GM10266 (cell line): ENCODE measurements at regions not wholly inside any gene's neighbourhood (a gene's known extent, or its start where the extent isn't known, plus 50 kb on each side); places are given as distances from the start of the nearest gene placed in this dataset.

Experiments
- DNase-seq: peaks from one replicate; pipeline ENCODE4 v3.0.0; 2012; ENCODE audit errors: extremely low spot score
- TF ChIP-seq, protein P1 (sequence below): IDR thresholded peaks from 2 replicates; pipeline ENCODE4 v1.5.1; 2012; ENCODE audit warnings: mild to moderate bottlenecking, low read depth; ENCODE audit not compliant: control insufficient read depth, insufficient read depth; ENCODE audit errors: missing control alignments

DNA sequence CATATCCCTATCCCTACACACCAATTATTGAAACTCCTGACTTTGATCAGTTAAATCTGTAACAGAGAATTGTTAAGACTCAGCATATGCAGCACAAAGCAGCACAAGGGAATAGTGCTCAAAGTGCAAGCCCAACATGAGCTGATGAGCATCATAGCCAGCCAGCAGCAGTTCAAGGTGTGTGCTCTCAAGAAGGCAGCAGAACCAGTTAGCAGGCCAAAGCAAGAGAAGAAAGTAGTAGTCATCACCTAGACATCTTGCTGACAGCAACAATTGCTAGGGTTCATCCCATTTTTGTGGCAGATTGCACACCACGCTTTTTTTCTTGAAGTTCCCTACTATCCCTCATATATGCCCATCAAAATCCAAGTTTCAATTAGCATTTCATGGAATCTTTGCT is 478.3 kb downstream of the COL11A1 start:
- no peak for DNase-seq
- TF ChIP-seq, protein P1, sequence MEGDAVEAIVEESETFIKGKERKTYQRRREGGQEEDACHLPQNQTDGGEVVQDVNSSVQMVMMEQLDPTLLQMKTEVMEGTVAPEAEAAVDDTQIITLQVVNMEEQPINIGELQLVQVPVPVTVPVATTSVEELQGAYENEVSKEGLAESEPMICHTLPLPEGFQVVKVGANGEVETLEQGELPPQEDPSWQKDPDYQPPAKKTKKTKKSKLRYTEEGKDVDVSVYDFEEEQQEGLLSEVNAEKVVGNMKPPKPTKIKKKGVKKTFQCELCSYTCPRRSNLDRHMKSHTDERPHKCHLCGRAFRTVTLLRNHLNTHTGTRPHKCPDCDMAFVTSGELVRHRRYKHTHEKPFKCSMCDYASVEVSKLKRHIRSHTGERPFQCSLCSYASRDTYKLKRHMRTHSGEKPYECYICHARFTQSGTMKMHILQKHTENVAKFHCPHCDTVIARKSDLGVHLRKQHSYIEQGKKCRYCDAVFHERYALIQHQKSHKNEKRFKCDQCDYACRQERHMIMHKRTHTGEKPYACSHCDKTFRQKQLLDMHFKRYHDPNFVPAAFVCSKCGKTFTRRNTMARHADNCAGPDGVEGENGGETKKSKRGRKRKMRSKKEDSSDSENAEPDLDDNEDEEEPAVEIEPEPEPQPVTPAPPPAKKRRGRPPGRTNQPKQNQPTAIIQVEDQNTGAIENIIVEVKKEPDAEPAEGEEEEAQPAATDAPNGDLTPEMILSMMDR: no peak

DNA sequence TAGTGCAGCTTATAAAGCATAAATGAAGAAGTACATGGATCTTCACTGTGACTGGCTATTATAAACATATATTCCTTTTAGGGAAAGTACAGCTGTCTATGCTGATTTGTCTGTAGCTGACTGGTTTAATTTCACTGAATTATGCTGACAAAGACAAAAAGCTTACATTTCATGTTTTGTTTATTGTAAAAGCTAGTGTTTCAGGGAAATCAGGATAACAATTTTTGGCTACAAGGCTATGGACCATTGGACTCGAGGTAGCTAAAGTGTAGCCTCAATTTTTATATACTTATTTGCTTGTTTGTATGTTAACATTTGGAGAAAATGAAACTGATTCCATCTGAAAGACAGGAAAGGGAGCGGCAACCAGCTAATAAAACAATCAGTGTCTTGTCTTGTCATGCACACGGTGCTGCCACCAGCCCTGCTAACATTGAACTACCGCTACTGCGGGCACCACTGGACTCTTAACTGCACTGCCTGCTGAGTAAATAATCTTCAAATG is 480.2 kb downstream of the COL11A1 start:
- TF ChIP-seq, protein P1: no peak
- DNase-seq: no peak

DNA sequence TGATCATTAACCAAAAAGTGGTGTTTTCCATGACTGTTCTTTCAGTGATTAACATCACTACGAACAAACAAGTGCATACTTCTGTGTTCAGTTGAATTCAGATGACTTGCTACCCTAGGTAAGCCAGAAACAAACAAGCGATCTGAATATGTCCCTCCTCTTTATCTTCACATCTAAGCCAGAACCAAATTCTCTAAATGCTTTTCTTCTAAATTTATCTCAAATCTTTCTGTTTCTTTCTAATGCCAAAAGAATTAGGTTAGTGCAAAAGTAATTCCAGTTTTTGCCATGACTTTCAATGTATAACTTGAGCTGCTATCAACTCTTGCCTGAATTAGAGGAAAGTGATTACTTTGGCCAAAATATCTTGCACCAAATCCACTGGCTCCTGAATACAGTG is 481.2 kb downstream of the COL11A1 start:
- DNase-seq: no peak
- TF ChIP-seq, protein P1: no peak

DNA sequence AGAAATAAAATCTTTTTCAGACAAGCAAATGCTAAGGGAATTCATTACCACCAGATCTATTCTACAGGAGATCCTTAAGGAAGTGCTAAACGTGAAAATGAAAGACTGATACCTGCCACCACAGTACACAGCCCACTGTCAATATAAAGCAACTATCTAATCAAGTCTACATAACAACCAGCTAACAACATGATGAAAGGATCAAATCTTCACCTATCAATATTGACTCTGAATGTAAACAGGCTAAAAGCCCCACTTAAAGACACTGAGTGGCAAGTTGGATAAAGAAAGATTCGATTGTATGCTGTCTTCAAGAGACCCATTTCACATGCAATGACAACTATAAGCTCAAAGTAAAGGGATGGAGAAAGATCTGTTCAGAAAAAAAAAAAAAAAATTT is 492.4 kb downstream of the COL11A1 start:
- no peak for DNase-seq
- TF ChIP-seq, protein P1: no peak

DNA sequence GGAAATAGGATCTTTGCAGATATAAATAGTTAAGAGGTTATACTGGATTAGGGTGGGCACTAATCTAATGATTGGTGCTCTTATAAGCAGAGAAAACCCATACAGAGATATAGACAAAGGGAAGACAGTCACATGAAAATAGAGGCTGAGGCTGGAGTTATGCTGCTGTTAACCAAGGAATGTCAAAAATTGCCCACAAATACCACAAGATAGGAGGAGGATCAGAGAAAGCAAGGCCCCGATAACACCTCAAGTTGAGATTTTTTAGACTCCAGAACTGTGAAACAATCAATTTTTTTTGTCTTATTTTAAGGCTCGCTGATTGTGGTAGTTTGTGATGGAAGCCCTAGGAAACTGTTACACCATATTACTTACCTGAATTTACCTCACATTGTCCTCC is 513.2 kb downstream of the COL11A1 start:
- no peak for DNase-seq
- TF ChIP-seq, protein P1: no peak

DNA sequence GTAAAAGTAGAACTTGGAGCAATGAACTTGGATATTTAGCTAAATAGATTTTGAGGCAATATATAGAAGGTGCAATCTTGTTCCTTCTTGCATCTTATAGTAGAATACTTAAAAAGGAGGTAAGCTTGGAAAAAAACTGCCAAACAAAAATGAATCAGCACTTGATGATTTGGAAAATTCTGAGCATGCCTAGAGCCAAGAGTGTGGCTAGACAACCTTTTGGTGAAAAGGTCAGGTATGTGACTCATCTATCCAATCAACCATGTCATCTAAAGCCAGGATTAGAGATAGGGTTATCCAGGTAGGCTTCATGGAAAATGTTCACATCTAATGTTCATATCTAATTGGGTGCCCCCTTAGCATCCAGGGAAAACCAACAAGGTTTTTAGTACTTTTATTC is 515.0 kb downstream of the COL11A1 start:
- TF ChIP-seq, protein P1: no peak
- DNase-seq: no peak

DNA sequence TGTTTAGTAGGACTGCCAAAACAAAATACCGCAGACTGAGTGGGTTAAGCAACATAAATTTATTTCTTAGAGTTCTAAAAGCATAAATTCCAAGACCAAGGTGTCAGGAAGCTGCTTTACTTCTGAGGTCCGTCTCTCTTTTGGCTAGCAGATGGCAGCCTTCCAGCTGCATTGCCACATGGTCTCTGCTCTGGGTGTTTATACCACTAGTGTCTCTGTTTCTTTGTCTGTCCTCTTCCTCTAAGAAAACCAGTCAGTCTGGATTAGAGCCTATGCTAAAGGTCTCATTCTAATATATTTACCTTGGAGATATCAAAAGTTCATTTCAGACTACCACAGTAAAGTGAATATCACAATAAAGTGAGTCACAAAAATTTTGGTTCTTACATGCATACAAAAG is 519.8 kb downstream of the COL11A1 start:
- DNase-seq: no peak
- TF ChIP-seq, protein P1: no peak
